H1 (cell line): ENCODE measurements at regions not wholly inside any gene's neighbourhood (a gene's known extent, or its start where the extent isn't known, plus 50 kb on each side); places are given as distances from the start of the nearest gene placed in this dataset.

ENCODE experiments used
- CEBPB ChIP-seq: IDR thresholded peaks from 2 replicates; pipeline ENCODE4 v1.6.1; 2012; ENCODE audit warnings: low read depth, low read length
- CTCF ChIP-seq, 3 experiments: IDR thresholded peaks; 1 replicate in 2 of 3; 2 replicates in 1 of 3; pipeline versions ENCODE4 v1.5.1 to v1.6.1; 2011; ENCODE audit warnings: low read length in 3 of 3, mild to moderate bottlenecking in 3 of 3, inconsistent platforms in 2 of 3, low read depth in 1 of 3, moderate library complexity in 1 of 3; ENCODE audit not compliant: insufficient read depth in 1 of 3; ENCODE audit errors: control extremely low read depth in 1 of 3
- EGR1 ChIP-seq: IDR thresholded peaks from 2 replicates; pipeline ENCODE4 v1.6.1; 2011; ENCODE audit warnings: low read depth, low read length, borderline replicate concordance
- EP300 ChIP-seq, 2 experiments: IDR thresholded peaks; 1 replicate in 1 of 2; 2 replicates in 1 of 2; pipeline ENCODE4 v1.6.1; 2011 to 2012; ENCODE audit warnings: low read depth in 2 of 2, low read length in 2 of 2, mild to moderate bottlenecking in 2 of 2, borderline replicate concordance in 1 of 2, inconsistent platforms in 1 of 2, moderate library complexity in 1 of 2
- GABPA ChIP-seq: IDR thresholded peaks from 2 replicates; pipeline ENCODE4 v1.6.1; 2011; ENCODE audit warnings: mild to moderate bottlenecking, low read length, moderate library complexity, borderline replicate concordance; ENCODE audit not compliant: insufficient read depth
- POLR2A ChIP-seq, 2 experiments: IDR thresholded peaks; 1 replicate in 1 of 2; 2 replicates in 1 of 2; pipeline ENCODE4 v1.6.1; 2011; ENCODE audit warnings: low read depth in 2 of 2, low read length in 2 of 2, mild to moderate bottlenecking in 2 of 2; ENCODE audit errors: control extremely low read depth in 1 of 2
- POLR2AphosphoS5 ChIP-seq: IDR thresholded peaks from 2 replicates; pipeline ENCODE4 v1.6.1; 2011; ENCODE audit warnings: low read depth, low read length
- RAD21 ChIP-seq, 2 experiments: IDR thresholded peaks in 1 of 2; conservative IDR thresholded peaks in 1 of 2; 2 replicates each; pipeline ENCODE4 v1.6.1; 2011; ENCODE audit warnings: low read depth in 2 of 2, low read length in 2 of 2, improper control_type of control experiment in 1 of 2, inconsistent platforms in 1 of 2, mild to moderate bottlenecking in 1 of 2, moderate library complexity in 1 of 2
- YY1 ChIP-seq: IDR thresholded peaks from 2 replicates; pipeline ENCODE4 v1.6.1; 2011; ENCODE audit warnings: low read depth, mild to moderate bottlenecking, low read length
- ZNF274 ChIP-seq: IDR thresholded peaks from 2 replicates; pipeline ENCODE4 v1.7.0; 2012; ENCODE audit warnings: low read length, borderline replicate concordance; ENCODE audit errors: extremely low read depth

GRCh38 chr4:22181736-22182135, 233.2 kb upstream of the KCNIP4 start:
- TF ChIP-seq YY1 (no peak), POLR2A (IDR thresholded peaks at IDR 0.05; ENCODE audit: control extremely low read depth in 1 of 2, low read depth in 2 of 2, low read length in 2 of 2) (no peak), CTCF (IDR thresholded peaks at IDR 0.05; ENCODE audit: control extremely low read depth in 1 of 3, insufficient read depth in 1 of 3, low read depth in 1 of 3, low read length in 3 of 3) (no peak), RAD21 (IDR thresholded peaks at IDR 0.05 in 1 of 2, conservative IDR thresholded peaks at IDR 0.05 in 1 of 2; ENCODE audit: low read depth in 2 of 2, low read length in 2 of 2) (no peak), ZNF274 (no peak), EGR1 (no peak), GABPA (no peak), POLR2AphosphoS5 (no peak), EP300 (IDR thresholded peaks at IDR 0.05; ENCODE audit: borderline replicate concordance in 1 of 2, low read depth in 2 of 2, low read length in 2 of 2) (no peak), CEBPB (no peak)
